ENCODE measurements at regions not wholly inside any gene's neighbourhood (a gene's known extent, or its start where the extent isn't known, plus 50 kb on each side); places are given as distances from the start of the nearest gene placed in this dataset.
A peak's percentile ranks its signal among the peaks of the same experiment; 100 is the strongest.

- DNase-seq, result no peak
Measured at GRCh38 chr1:181396171-181396670, 87.1 kb upstream of the CACNA1E start.

- DNase-seq, result no peak
Measured at GRCh38 chr1:181396811-181397210, 86.5 kb upstream of the CACNA1E start.

- DNase-seq, result no peak
Measured at GRCh38 chr1:181397845-181398244, 85.5 kb upstream of the CACNA1E start.

- DNase-seq, result no peak
Measured at GRCh38 chr1:181398544-181398943, 84.8 kb upstream of the CACNA1E start.

- DNase-seq, result no peak
Measured at GRCh38 chr1:181405584-181405983, 77.7 kb upstream of the CACNA1E start.

- DNase-seq, result no peak
Measured at GRCh38 chr1:181406989-181407388, 76.3 kb upstream of the CACNA1E start.

- no peak for DNase-seq
Measured at GRCh38 chr1:181409981-181410380, 73.3 kb upstream of the CACNA1E start.

GRCh38 chr1:181412746-181413145, 70.6 kb upstream of the CACNA1E start:
- no peak for DNase-seq

GRCh38 chr1:181413195-181413815, 70.0 kb upstream of the CACNA1E start:
- no peak for DNase-seq

- DNase-seq, result no peak
Measured at GRCh38 chr1:181413836-181414235, 69.5 kb upstream of the CACNA1E start.

GRCh38 chr1:181416268-181416860, 67.0 kb upstream of the CACNA1E start:
- DNase-seq, result no peak

GRCh38 chr1:181417915-181418314, 65.4 kb upstream of the CACNA1E start:
- no peak for DNase-seq

- DNase-seq, result no peak
Measured at GRCh38 chr1:181423301-181423918, 59.9 kb upstream of the CACNA1E start.

GRCh38 chr1:181424786-181425403, 58.4 kb upstream of the CACNA1E start:
- peak; percentile 41 for DNase-seq

GRCh38 chr1:181425566-181425965, 57.8 kb upstream of the CACNA1E start:
- no peak for DNase-seq

- DNase-seq, result no peak
Measured at GRCh38 chr1:181429462-181429861, 53.9 kb upstream of the CACNA1E start.

- no peak for DNase-seq
Measured at GRCh38 chr1:181430015-181430885, 53.1 kb upstream of the CACNA1E start.

Measured in NCI-H2029 treated with DMSO at 0.1 percent for 48 hours (cell line).